ENCODE measurements at regions not wholly inside any gene's neighbourhood (a gene's known extent, or its start where the extent isn't known, plus 50 kb on each side); places are given as distances from the start of the nearest gene placed in this dataset.

GRCh38 chr9:78163834-78164233 is 72.0 kb upstream of the CEP78 start:
- H3K79me2 ChIP-seq (ENCODE audit: control insufficient read depth, low read length): no peaks in the 10 kb centered on the region
- no peaks in the 10 kb centered on the region for H3K27me3 ChIP-seq (ENCODE audit: control insufficient read depth, low read length)
- no peak overlapping the region for H3K4me3 ChIP-seq (ENCODE audit: low read length)
- H4K20me1 ChIP-seq (ENCODE audit: control insufficient read depth, insufficient read depth, low read depth, low read length): no peaks in the 10 kb centered on the region
- H3F3A ChIP-seq (ENCODE audit: control insufficient read depth, insufficient read depth): no peaks in the 10 kb centered on the region
- no peaks in the 10 kb centered on the region for H3K9me2 ChIP-seq (replicated peaks; ENCODE audit: control insufficient read depth, low read length)
- no peak overlapping the region for H3K27ac ChIP-seq (ENCODE audit: low read depth, low read length)
- H3K4me2 ChIP-seq (ENCODE audit: low read length): no peak overlapping the region
- H3K36me3 ChIP-seq (ENCODE audit: control insufficient read depth, low read length): no peaks in the 10 kb centered on the region
- no peaks in the 10 kb centered on the region for H3K4me1 ChIP-seq (ENCODE audit: control insufficient read depth, low read length)
- no peak for TF ChIP-seq CTCF (IDR thresholded peaks at IDR 0.05; ENCODE audit: low read depth, low read length, poor library complexity, severe bottlenecking)
- TF ChIP-seq EZH2phosphoT487 (IDR thresholded peaks at IDR 0.05; ENCODE audit: borderline replicate concordance, low read length): no peak
- H3K9me3 ChIP-seq (ENCODE audit: control insufficient read depth, insufficient read depth, low read length): peaks cover 2% of the 10 kb centered on the region; the same call in 1 of the 2 replicates

GRCh38 chr9:78158286-78158685 is 77.6 kb upstream of the CEP78 start:
- Histone ChIP-seq H3K4me1 (ENCODE audit: control insufficient read depth, low read length) (no peaks in the 10 kb centered on the region), H3K36me3 (ENCODE audit: control insufficient read depth, low read length) (no peaks in the 10 kb centered on the region), H3F3A (ENCODE audit: control insufficient read depth, insufficient read depth) (no peaks in the 10 kb centered on the region), H3K9me2 (replicated peaks; ENCODE audit: control insufficient read depth, low read length) (no peaks in the 10 kb centered on the region), H3K79me2 (ENCODE audit: control insufficient read depth, low read length) (no peaks in the 10 kb centered on the region), H3K27ac (ENCODE audit: low read depth, low read length) (no peak overlapping the region), H3K4me3 (ENCODE audit: low read length) (no peak overlapping the region), H4K20me1 (ENCODE audit: control insufficient read depth, insufficient read depth, low read depth, low read length) (no peaks in the 10 kb centered on the region), H3K9me3 (ENCODE audit: control insufficient read depth, insufficient read depth, low read length) (no peaks in the 10 kb centered on the region), H3K4me2 (ENCODE audit: low read length) (no peak overlapping the region), H3K27me3 (ENCODE audit: control insufficient read depth, low read length) (no peaks in the 10 kb centered on the region; the same call in 1 of the 2 replicates)
- TF ChIP-seq EZH2phosphoT487 (IDR thresholded peaks at IDR 0.05; ENCODE audit: borderline replicate concordance, low read length) (no peak), CTCF (IDR thresholded peaks at IDR 0.05; ENCODE audit: low read depth, low read length, poor library complexity, severe bottlenecking) (no peak)

- Histone ChIP-seq H3K4me1 (ENCODE audit: control insufficient read depth, low read length) (0 out of 2 replicates have a peak, but pooled peaks cover 3% of the 10 kb centered on the region), H3K27ac (ENCODE audit: low read depth, low read length) (no peak overlapping the region), H4K20me1 (ENCODE audit: control insufficient read depth, insufficient read depth, low read depth, low read length) (no peaks in the 10 kb centered on the region), H3K36me3 (ENCODE audit: control insufficient read depth, low read length) (no peaks in the 10 kb centered on the region), H3K4me3 (ENCODE audit: low read length) (no peak overlapping the region), H3K27me3 (ENCODE audit: control insufficient read depth, low read length) (no peaks in the 10 kb centered on the region), H3K79me2 (ENCODE audit: control insufficient read depth, low read length) (no peaks in the 10 kb centered on the region), H3K9me3 (ENCODE audit: control insufficient read depth, insufficient read depth, low read length) (no peaks in the 10 kb centered on the region), H3F3A (ENCODE audit: control insufficient read depth, insufficient read depth) (no peaks in the 10 kb centered on the region), H3K9me2 (replicated peaks; ENCODE audit: control insufficient read depth, low read length) (no peaks in the 10 kb centered on the region), H3K4me2 (ENCODE audit: low read length) (no peak overlapping the region)
- TF ChIP-seq EZH2phosphoT487 (IDR thresholded peaks at IDR 0.05; ENCODE audit: borderline replicate concordance, low read length): no peak
- TF ChIP-seq CTCF (IDR thresholded peaks at IDR 0.05; ENCODE audit: low read depth, low read length, poor library complexity, severe bottlenecking): no peak
Observed at GRCh38 chr9:78150983-78151356, 84.9 kb upstream of the CEP78 start.

All from DOHH2 (cell line).